AG10803 (cell line): ENCODE measurements at regions not wholly inside any gene's neighbourhood (a gene's known extent, or its start where the extent isn't known, plus 50 kb on each side); places are given as distances from the start of the nearest gene placed in this dataset.

Experiments
- DNase-seq: peaks from one replicate; pipeline ENCODE4 v3.0.0; 2010; ENCODE audit warnings: low read depth
- H3K4me3 ChIP-seq: 2 replicates; pipeline ENCODE4 v1.5.1; 2011; ENCODE audit warnings: mild to moderate bottlenecking, low read length, control low read depth
- TF ChIP-seq, protein P1 (sequence below): conservative IDR thresholded peaks from 2 replicates; pipeline ENCODE4 v1.5.1; 2011; ENCODE audit warnings: mild to moderate bottlenecking, low read length, control low read depth, inconsistent platforms

DNA sequence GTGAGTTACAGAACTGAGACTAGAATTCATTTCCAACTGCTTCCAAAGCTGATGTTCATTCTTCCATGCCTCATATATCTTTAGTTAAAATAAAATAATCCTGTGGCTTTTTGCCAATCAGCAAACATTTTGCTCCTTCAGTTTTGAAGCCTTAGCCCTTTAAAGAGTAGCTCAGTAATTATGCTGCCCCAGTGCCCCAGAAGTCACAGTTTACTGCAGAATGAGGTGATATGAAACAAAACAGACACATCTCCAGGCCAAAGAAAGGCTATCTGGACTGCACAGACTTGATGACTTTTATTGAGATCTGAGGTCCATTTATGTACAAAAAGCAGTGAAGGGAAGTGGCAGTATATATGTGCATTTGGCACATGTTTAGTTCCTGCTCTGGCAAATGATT lies 285.8 kb upstream of the ZNF462 start:
- no peak for DNase-seq
- TF ChIP-seq, protein P1, sequence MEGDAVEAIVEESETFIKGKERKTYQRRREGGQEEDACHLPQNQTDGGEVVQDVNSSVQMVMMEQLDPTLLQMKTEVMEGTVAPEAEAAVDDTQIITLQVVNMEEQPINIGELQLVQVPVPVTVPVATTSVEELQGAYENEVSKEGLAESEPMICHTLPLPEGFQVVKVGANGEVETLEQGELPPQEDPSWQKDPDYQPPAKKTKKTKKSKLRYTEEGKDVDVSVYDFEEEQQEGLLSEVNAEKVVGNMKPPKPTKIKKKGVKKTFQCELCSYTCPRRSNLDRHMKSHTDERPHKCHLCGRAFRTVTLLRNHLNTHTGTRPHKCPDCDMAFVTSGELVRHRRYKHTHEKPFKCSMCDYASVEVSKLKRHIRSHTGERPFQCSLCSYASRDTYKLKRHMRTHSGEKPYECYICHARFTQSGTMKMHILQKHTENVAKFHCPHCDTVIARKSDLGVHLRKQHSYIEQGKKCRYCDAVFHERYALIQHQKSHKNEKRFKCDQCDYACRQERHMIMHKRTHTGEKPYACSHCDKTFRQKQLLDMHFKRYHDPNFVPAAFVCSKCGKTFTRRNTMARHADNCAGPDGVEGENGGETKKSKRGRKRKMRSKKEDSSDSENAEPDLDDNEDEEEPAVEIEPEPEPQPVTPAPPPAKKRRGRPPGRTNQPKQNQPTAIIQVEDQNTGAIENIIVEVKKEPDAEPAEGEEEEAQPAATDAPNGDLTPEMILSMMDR = no peak
- H3K4me3 ChIP-seq = no peak overlapping the region

- DNase-seq = no peak
- no peak overlapping the region for H3K4me3 ChIP-seq
- TF ChIP-seq, protein P1 = no peak
Measured at GRCh38 chr9:106580546-106580945, 282.4 kb upstream of the ZNF462 start.

- DNase-seq = no peak
- no peak overlapping the region for H3K4me3 ChIP-seq
- TF ChIP-seq, protein P1 = no peak
Measured at GRCh38 chr9:106581973-106582372, 281.0 kb upstream of the ZNF462 start.

GRCh38 chr9:106583751-106584150 lies 279.2 kb upstream of the ZNF462 start:
- no peak for DNase-seq
- TF ChIP-seq, protein P1 = no peak
- no peak overlapping the region for H3K4me3 ChIP-seq

- no peak overlapping the region for H3K4me3 ChIP-seq
- TF ChIP-seq, protein P1 = no peak
- DNase-seq = peak; percentile 12
Measured at GRCh38 chr9:106587042-106587441, 275.9 kb upstream of the ZNF462 start.

DNA sequence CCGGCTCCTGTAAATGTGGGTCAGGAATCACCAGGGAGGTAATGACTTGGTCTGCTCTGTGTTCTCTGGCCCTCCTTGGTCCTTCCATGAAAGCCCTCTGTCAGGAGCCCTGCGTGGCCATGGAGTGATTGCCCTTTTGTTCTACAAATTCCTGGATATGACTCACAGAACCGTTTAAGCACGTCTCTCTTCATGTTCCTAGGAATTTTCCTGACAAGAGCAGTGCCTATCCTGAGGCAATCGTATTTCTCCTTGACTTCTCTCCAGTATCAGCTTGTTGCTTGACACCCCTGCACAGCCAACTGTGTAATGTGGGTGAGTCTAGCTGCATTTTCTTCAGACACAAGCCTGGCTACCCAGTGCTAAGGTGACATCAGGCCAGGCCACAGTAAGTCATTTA lies 274.3 kb upstream of the ZNF462 start:
- TF ChIP-seq, protein P1 = no peak
- DNase-seq = peak; percentile 32

DNA sequence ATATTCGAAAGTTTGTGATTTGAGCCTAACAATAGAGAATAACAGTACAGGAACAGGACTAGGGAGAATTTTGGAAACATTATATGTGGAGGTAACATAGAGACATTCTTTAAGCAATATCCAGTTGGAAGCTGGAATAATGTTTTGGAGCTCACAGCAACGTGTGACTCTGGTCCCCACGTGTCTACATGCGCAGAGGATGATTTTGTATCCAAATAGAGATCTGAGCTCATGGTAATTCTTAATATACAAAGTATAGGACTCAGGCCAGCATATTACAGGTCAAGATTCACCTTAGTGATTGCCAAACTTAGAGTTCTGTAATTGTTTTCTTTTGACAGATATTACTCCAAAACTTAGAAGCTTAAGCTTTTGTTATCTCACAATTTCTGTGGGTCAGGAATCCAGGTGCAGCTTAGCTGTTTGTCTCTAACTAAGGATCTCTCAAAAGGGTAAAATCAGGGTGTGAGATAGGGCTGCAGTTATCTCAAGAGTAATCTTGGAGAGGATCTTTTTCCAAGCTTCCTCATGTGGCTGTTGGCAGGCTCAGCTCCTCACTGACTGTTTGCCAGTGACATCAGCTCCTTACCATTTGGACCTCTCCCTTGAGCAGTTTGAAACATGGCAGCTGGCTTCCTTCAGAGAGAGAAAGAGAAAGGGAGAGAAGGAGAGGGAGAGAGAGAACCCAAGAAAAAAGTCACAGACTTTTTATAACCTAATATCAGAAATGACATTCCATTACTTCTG lies 272.0 kb upstream of the ZNF462 start:
- peak; percentile 2 for DNase-seq
- TF ChIP-seq, protein P1 = no peak
- H3K4me3 ChIP-seq = no peak overlapping the region

More for the DNA sequence above, 274.3 kb upstream of the ZNF462 start:
- no peak overlapping the region for H3K4me3 ChIP-seq
